ENCODE measurements at regions not wholly inside any gene's neighbourhood (a gene's known extent, or its start where the extent isn't known, plus 50 kb on each side); places are given as distances from the start of the nearest gene placed in this dataset.

GRCh38 chr2:120809609-120810440 is 74.2 kb downstream of the GLI2 start:
- ATAC-seq = no peak

DNA sequence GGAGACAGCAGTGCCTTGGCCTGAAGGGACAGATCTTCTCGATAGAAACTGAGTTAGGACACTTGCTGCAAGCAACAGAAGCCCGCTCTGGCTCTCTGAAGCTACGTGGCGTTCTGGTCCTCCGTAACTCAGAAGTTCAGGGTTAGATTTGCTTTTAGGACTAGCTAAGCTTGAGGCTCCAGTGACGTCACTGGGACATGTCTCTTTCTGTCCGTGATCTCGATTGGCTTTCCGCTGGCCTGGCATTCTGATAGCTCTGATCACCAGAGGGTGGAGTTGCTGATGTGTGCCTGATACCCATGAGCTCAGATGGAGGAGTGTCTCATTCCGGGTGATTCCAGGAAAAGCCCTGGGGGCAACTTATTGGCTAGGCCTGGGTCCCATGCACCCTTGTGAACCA is 75.0 kb downstream of the GLI2 start:
- intact Hi-C loops (cut with DNase I, micrococcal nuclease) = no loop called here
- TF ChIP-seq, protein P1, sequence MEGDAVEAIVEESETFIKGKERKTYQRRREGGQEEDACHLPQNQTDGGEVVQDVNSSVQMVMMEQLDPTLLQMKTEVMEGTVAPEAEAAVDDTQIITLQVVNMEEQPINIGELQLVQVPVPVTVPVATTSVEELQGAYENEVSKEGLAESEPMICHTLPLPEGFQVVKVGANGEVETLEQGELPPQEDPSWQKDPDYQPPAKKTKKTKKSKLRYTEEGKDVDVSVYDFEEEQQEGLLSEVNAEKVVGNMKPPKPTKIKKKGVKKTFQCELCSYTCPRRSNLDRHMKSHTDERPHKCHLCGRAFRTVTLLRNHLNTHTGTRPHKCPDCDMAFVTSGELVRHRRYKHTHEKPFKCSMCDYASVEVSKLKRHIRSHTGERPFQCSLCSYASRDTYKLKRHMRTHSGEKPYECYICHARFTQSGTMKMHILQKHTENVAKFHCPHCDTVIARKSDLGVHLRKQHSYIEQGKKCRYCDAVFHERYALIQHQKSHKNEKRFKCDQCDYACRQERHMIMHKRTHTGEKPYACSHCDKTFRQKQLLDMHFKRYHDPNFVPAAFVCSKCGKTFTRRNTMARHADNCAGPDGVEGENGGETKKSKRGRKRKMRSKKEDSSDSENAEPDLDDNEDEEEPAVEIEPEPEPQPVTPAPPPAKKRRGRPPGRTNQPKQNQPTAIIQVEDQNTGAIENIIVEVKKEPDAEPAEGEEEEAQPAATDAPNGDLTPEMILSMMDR (IDR thresholded peaks at IDR 0.05) = no peak
- no peaks in the 10 kb centered on the region for H3K4me1 ChIP-seq (ENCODE audit: low read depth)
- ATAC-seq (no peak), DNase-seq (no peak)
- no peaks in the 10 kb centered on the region for H3K9me3 ChIP-seq
- H3K36me3 ChIP-seq (ENCODE audit: low read depth) = no peaks in the 10 kb centered on the region
- H3K4me3 ChIP-seq = no peak overlapping the region

More at GRCh38 chr2:120809609-120810440, 74.2 kb downstream of the GLI2 start:
- Histone ChIP-seq H3K4me1 (ENCODE audit: low read depth) (no peaks in the 10 kb centered on the region), H3K4me3 (no peak overlapping the region), H3K9me3 (no peaks in the 10 kb centered on the region), H3K36me3 (ENCODE audit: low read depth) (no peaks in the 10 kb centered on the region)
- intact Hi-C loops (cut with DNase I, micrococcal nuclease) = no loop called here
- DNase-seq = no peak
- TF ChIP-seq, protein P1 (IDR thresholded peaks at IDR 0.05) = no peak

GRCh38 chr2:120812866-120813265 is 77.2 kb downstream of the GLI2 start:
- Histone ChIP-seq H3K36me3 (ENCODE audit: low read depth) (no peaks in the 10 kb centered on the region), H3K4me1 (ENCODE audit: low read depth) (no peaks in the 10 kb centered on the region), H3K9me3 (no peaks in the 10 kb centered on the region), H3K4me3 (no peak overlapping the region)
- DNase-seq (no peak), ATAC-seq (no peak)
- TF ChIP-seq, protein P1 (IDR thresholded peaks at IDR 0.05) = no peak
- intact Hi-C loops (cut with DNase I, micrococcal nuclease) = no loop called here

- no peak overlapping the region for H3K4me3 ChIP-seq
- ATAC-seq (no peak), DNase-seq (no peak)
- no peaks in the 10 kb centered on the region for H3K36me3 ChIP-seq (ENCODE audit: low read depth)
- TF ChIP-seq, protein P1 (IDR thresholded peaks at IDR 0.05) = no peak
- no peaks in the 10 kb centered on the region for H3K4me1 ChIP-seq (ENCODE audit: low read depth)
- no peaks in the 10 kb centered on the region for H3K9me3 ChIP-seq
- intact Hi-C loops (cut with DNase I, micrococcal nuclease) = no loop called here
Measured at GRCh38 chr2:120814352-120814751, 78.7 kb downstream of the GLI2 start.

GRCh38 chr2:120815292-120815691 is 79.6 kb downstream of the GLI2 start:
- H3K4me3 ChIP-seq = no peak overlapping the region
- H3K4me1 ChIP-seq (ENCODE audit: low read depth) = no peaks in the 10 kb centered on the region
- TF ChIP-seq, protein P1 (IDR thresholded peaks at IDR 0.05) = no peak
- DNase-seq (peak in 1 of 3 donors; percentile 4), ATAC-seq (no peak)
- no peaks in the 10 kb centered on the region for H3K36me3 ChIP-seq (ENCODE audit: low read depth)
- H3K9me3 ChIP-seq = no peaks in the 10 kb centered on the region
- intact Hi-C loops (cut with DNase I, micrococcal nuclease) = no loop called here
